GM19035 (cell line): ENCODE measurements at regions not wholly inside any gene's neighbourhood (a gene's known extent, or its start where the extent isn't known, plus 50 kb on each side); places are given as distances from the start of the nearest gene placed in this dataset.
"Not testable (repeated sequence)": the region's sequence is repeated elsewhere in the genome, so short reads cannot be mapped to it uniquely, and the experiment has no call there.

Source experiments
- ATAC-seq: cut with Tn5 transposase; IDR thresholded peaks from one replicate; pipeline ENCODE4 v1.9.1; 2021; ENCODE audit not compliant: unreplicated experiment

GRCh38 chr6:131490441-131490840, 82.6 kb upstream of the ARG1 start:
- no peak for ATAC-seq

GRCh38 chr6:131492932-131493573, 80.0 kb upstream of the ARG1 start:
- ATAC-seq: no peak

GRCh38 chr6:131504387-131504786, 68.6 kb upstream of the ARG1 start:
- ATAC-seq: not testable (repeated sequence)

GRCh38 chr6:131510094-131510493, 62.9 kb upstream of the ARG1 start:
- peak; percentile 97 for ATAC-seq

- no peak for ATAC-seq
Measured at GRCh38 chr6:131510591-131510990, 62.4 kb upstream of the ARG1 start.

GRCh38 chr6:131519670-131520436, 53.2 kb upstream of the ARG1 start:
- ATAC-seq: peak; percentile 97
